ENCODE measurements at regions not wholly inside any gene's neighbourhood (a gene's known extent, or its start where the extent isn't known, plus 50 kb on each side); places are given as distances from the start of the nearest gene placed in this dataset.
"Not testable (repeated sequence)": the region's sequence is repeated elsewhere in the genome, so short reads cannot be mapped to it uniquely, and the experiment has no call there.

GRCh38 chr2:82411071-82411470 is 2048.0 kb downstream of the SUCLG1 start:
- intact Hi-C loops (cut with micrococcal nuclease), result no loop called here

DNA sequence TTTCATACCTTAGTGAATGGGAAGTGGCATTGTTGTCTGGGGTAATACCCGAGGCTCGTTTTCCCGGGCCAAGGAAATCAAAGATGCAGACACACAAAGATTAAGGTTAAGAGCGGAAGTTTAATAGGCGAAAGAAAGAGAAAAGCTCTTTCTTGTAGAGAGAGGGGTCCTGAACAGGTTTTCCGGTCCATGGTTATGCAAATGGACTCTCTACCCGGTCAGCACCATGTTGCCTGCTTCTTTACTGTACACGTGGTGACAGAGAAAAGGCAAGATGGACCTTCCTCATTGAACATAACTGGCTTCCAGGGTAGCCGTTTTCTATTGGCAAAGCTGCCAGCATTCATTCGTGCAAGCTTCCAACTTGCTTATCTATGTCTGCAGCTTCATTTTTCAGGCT is 2063.5 kb downstream of the SUCLG1 start:
- intact Hi-C loops (cut with micrococcal nuclease), result no loop called here

DNA sequence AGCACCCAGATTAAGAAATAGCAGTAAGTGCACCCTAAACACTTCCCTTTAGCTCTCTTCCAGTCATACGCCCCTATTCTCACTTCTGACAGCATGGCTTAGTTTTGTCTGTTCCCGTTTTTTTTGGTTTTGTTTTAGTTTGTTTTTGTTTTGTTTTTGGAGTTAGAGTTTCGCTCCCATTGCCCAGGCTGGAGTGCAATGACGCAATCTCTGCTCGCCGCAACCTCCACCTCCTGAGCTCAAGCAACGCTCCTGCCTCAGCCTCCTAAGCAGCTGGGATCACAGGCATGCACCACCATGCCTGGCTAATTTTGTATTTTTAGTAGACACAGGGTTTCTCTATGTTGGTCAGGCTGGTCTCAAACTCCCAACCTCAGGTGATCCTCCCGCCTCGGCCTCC is 2067.7 kb downstream of the SUCLG1 start:
- intact Hi-C loops (cut with micrococcal nuclease), result no loop called here

DNA sequence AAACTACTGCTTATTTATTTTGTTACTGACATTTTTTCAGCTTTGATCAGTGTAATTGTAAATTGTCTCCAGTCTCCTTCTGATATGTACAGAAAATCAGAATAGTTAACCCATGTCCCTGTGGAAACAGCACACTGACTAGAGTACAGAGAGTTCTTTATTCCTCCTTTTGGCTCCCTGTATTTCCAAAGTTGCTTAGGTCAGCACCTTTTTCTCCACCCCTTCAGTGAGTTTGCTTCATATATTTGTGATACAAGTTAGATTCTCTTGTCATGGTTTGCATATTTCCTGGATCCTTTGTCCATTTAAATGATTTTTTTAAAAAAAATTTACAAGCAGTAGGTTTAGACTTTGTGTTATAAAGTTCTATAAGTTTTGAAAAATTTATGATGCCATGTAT is 2051.1 kb upstream of the LRRTM1 start:
- intact Hi-C loops (cut with micrococcal nuclease), result no loop called here

GRCh38 chr2:82345910-82346309 is 2041.4 kb upstream of the LRRTM1 start:
- intact Hi-C loops (cut with micrococcal nuclease), result no loop called here

GRCh38 chr2:82344670-82345069 is 2040.1 kb upstream of the LRRTM1 start:
- intact Hi-C loops (cut with micrococcal nuclease), result no loop called here

GRCh38 chr2:82342356-82342755 is 2037.8 kb upstream of the LRRTM1 start:
- intact Hi-C loops (cut with micrococcal nuclease), result no loop called here

- intact Hi-C loops (cut with micrococcal nuclease), result no loop called here
Measured at GRCh38 chr2:82340578-82341053, 2036.1 kb upstream of the LRRTM1 start.

DNA sequence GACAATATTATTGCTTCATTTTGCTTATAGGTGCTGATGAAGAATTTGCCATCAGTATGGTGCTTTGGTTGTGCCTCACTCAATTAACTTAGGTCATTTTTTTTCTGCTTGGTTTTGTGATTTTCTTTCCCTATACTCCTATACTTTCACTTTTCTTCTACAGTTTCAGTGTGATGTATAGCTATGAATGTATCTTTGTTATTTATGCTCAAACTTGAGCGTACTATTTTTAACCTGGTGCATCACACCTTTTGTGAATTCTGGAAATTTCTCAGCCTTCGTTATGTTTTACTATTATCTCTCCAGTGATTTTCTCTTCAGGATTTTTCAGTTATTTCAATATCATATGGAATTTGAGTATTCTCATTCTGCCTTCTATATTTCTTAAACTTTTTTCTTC is 2035.3 kb upstream of the LRRTM1 start:
- intact Hi-C loops (cut with micrococcal nuclease), result no loop called here

DNA sequence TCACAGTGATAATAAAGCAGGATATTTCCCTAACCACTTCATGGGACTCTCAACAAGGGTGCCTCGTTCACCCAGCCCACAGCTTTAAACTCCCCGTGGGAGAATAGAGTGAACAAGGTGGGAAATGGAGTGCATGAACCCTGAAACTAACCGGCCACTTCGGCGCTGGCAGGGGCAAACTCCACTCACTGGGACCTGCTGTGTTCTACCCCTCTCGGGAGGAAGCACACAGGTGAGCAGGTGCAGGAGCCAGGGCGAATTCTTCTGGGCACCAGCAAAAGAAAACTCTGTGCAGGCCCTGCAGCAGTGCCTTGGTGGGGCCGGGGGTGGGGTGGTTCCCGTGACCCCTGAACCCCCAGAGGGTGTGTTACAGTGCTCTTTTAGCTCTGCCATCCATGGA is 2029.1 kb upstream of the LRRTM1 start:
- intact Hi-C loops (cut with micrococcal nuclease), result no loop called here

DNA sequence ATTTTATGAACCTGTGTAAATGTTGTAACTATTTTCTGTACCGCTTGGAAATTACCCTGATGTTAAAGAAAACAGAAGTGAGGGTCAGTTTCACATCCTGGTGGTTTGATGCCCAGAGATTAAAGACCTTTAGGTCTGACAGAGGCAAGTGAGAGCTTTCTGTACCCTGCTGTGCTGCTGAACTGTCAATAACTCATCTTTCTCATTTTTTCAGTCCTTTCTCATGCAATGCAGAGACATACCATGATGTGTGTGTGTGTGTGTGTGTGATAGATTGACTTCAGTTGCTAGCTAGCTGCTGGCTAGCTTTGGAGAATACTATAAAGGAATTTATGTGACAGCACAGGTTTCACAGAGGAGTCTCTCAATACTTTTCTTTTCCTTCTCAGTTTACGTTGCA is 2025.6 kb upstream of the LRRTM1 start:
- intact Hi-C loops (cut with micrococcal nuclease), result no loop called here

DNA sequence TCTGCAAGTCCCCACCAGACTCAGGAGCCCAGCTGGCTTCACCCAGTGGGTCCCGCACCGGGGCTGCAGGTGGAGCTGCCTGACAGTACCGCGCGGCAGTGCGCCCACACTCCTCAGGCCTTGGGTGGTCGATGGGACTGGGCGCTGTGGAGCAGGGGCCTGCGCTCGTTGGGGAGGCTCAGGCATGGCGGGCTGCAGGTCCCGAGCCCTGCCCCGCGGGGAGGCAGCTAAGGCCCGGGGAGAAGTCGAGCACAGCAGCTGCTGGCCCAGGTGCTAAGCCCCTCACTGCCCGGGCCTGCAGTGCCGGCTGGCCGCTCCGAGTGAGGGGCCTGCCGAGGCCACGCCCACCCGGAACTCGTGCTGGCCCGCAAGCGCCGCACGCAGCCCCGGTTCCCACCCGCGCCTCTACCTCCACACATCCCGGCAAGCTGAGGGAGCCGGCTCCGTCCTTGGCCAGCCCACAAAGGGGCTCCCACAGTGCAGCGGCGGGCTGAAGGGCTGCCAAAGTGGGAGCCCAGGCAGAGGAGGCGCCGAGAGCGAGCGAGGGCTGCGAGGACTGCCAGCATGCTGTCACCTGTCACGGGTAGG is 2021.7 kb upstream of the LRRTM1 start:
- intact Hi-C loops (cut with micrococcal nuclease), result not testable (repeated sequence)

DNA sequence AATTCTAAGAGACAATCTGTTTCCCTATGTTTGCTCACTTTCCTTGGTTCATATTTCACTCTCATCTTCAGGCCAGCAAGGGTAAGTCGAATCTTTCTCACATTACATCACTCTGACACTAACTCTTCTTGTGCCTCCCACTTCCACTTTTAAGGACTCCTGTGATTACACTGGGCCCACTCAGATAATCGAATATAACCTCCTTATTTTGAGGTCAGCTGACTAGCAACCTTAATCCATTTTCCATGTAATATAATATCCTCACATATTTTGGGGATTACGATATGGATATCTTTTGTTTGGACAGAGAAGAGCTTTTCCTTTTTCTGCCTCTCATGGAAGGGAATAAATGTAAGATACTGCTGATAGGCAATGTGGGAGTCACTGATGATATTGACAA is 2015.7 kb upstream of the LRRTM1 start:
- intact Hi-C loops (cut with micrococcal nuclease), result no loop called here

GRCh38 chr2:82317012-82317411 is 2012.5 kb upstream of the LRRTM1 start:
- intact Hi-C loops (cut with micrococcal nuclease), result no loop called here

- intact Hi-C loops (cut with micrococcal nuclease), result no loop called here
Measured at GRCh38 chr2:82316586-82316985, 2012.0 kb upstream of the LRRTM1 start.

DNA sequence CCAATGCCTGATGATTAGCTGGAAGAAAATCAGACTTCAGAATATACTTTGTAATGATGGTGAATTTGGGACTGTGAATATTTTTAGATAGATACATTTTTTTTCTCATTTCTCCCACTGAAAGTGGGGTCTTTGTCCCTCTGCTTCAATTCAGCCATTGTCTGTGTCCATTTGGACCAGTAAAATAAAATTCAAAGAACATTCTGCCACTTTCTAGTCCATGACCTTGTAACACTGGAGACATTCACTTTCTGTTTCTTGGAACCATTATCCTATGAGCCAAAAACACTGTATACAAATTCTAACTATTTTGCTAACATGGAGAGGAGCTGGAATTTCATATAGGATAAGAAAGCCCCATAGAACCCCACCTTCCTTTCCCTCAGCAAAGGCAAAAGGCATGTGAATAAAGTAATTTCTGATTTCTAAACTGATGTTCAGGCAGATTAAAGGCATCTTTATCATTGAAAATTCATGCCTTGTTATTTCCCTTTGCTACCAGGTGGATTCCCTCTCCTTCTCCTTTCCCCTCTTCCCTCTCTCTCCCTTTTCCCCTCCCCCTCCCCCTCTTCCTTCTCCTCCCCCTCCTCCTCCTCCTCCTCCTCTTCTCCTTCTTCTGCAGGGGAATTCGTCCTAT is 2010.4 kb upstream of the LRRTM1 start:
- intact Hi-C loops (cut with micrococcal nuclease), result no loop called here

DNA sequence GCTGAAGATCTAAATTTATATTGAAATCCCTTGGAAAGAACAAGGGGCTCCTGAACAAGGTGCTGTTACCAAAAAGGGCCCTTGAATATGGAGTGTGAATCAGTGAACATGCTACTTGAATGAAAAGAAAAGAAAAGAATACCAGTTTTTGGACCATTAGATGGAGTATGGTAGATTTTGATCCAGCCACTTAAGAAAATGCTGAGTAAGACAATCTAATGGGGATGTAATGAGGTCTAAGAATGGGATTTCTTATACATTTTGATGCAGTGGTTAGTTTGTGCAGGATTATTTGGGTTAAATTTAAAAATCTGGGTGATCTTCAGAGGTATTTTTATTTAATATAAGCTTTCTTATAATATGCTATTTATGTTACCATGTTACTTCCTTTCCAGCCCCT is 2003.0 kb upstream of the LRRTM1 start:
- intact Hi-C loops (cut with micrococcal nuclease), result no loop called here

DNA sequence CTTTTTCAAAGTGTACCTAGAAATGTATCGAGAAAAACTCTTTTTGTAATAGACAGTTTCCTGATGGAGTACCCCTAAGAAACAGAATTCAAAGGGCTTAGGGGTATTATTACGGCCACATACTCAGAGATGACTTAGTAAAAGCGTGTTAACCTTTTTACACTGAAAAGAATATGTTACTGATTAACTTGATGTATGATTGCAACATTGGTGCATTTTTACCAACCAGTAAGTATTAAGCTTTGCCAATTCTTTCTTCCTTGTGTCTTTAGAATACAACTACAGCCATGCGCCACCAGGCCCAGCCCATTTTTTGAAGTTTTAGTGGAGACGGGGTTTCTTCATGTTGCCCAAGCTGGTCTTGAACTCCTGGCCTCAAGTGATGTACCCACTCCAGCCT is 1997.0 kb upstream of the LRRTM1 start:
- intact Hi-C loops (cut with micrococcal nuclease), result no loop called here

DNA sequence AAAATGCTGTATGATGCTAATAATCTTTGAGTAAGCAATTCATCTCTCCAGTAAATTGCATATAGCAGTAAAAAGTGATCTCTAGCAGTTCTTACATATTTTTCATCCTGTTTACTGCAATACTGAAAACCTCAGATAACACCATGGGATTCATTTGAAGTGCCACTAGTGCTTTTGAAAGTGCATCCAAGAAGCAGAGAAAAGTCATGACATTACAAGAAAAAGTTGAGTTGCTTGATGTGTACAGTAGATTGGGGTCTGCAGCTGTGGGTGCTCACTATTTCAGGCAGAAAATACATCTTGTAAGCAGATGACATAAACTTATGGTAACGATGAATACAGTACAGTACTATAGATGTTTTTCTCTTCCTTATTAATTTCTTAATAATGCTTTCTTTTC is 1984.9 kb upstream of the LRRTM1 start:
- intact Hi-C loops (cut with micrococcal nuclease), result no loop called here

DNA sequence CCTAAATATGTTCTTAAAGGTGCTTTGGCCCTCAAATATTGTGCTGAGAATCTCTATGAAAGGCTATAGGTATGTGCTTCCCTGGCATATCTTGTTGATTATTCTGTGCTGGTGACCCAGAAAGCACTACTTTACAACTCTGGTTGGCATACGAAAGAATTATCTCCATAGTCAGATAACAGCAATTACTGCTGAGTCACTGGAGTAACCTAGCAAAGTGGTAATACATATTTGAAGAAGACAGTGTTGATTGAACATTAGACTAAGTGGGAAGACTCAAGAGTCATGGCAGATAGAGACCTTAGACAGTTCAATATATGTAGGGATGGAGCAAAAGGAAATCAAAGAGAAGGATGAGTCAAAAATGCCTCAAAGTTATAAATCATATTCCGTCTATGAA is 1978.5 kb upstream of the LRRTM1 start:
- intact Hi-C loops (cut with micrococcal nuclease), result no loop called here

DNA sequence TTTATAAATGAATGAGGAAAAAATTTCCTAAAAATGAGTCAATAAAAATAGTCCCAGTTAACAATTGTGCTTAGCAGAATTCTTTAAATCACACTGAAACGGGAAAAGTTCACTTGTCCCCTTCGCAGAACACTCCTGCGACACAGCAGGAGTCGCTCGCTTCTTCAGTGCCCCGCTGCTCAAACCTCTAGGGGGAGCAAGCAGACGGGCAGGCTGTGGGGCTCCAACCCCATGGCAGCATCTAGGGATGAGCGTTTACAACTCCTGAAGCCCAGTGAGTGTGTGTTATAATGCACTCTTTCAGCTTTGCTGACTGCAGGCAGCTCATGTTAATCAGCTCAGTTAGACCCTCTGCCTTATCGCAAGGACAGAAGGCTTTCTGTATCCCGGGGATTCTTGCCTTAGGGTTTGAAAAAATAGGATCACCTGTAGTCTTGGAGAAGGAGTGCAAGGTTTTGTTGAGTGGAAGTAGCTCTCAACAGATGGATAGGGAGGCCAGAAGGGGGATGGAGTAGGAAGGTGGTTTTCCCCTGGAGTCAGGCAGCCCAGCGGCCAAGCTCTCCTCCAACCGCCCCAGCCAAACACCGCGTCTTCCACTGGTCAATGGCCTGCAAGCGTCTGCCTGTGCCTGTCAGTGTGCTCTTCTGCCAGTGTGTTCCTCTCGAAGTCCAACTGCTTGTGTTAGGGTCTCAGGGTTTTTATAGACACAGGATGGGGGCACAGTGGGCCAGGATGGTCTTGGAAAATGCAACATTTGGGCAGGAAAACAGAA is 1977.7 kb upstream of the LRRTM1 start:
- intact Hi-C loops (cut with micrococcal nuclease), result no loop called here

GRCh38 chr2:82279367-82279766 is 1974.8 kb upstream of the LRRTM1 start:
- intact Hi-C loops (cut with micrococcal nuclease), result no loop called here

DNA sequence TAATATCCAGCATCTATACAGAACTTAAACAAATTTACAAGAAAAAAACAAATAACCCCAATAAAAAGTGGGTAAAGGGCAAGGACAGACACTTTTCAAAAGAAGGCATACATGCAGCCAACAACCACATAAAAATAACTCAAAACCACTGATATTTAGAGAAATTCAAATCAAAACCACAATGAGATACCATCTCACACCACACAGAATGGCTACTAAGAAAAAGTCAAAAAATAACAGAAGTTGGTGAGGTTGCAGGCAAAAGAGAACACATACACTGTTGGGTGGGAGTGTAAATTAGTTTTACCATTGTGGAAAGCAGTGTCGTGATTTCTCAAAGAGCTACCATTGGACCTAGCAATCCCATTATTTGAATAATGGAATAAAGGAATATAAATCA is 1973.9 kb upstream of the LRRTM1 start:
- intact Hi-C loops (cut with micrococcal nuclease), result no loop called here
